ENCODE measurements at regions not wholly inside any gene's neighbourhood (a gene's known extent, or its start where the extent isn't known, plus 50 kb on each side); places are given as distances from the start of the nearest gene placed in this dataset.

- no peak for TF ChIP-seq EZH2 (IDR thresholded peaks at IDR 0.05; ENCODE audit: low read length)
- TF ChIP-seq CTCF (optimal IDR thresholded peaks at IDR 0.05 in 1 of 3, IDR thresholded peaks at IDR 0.05 in 1 of 3, conservative IDR thresholded peaks at IDR 0.05 in 1 of 3; ENCODE audit: extremely low read depth in 1 of 3, insufficient read depth in 2 of 3, low read length in 3 of 3): no peak
- Histone ChIP-seq H3K27me3 (ENCODE audit: control insufficient read depth, extremely low read depth, insufficient read depth, low read length) (no peaks in the 10 kb centered on the region), H3K4me2 (ENCODE audit: control insufficient read depth, extremely low read depth, insufficient read depth, low read depth, low read length) (no peak overlapping the region), H3K79me2 (ENCODE audit: control insufficient read depth, insufficient read depth, low read length) (no peaks in the 10 kb centered on the region), H3K27ac (ENCODE audit: control insufficient read depth, insufficient read depth, low read length) (no peak overlapping the region), H4K20me1 (ENCODE audit: control insufficient read depth, extremely low read depth, insufficient read depth, low read length) (no peaks in the 10 kb centered on the region), H3K9me3 (ENCODE audit: control insufficient read depth, low read depth, low read length) (peaks cover 5% of the 10 kb centered on the region), H3K9ac (ENCODE audit: control insufficient read depth, extremely low read depth, insufficient read depth, low read length) (no peak overlapping the region), H2AFZ (ENCODE audit: control insufficient read depth, low read length) (no peak overlapping the region), H3K4me3 (ENCODE audit: control insufficient read depth in 2 of 3, extremely low read depth in 1 of 3, insufficient read depth in 2 of 3, low read depth in 1 of 3, low read length in 3 of 3) (no peak overlapping the region), H3K36me3 (ENCODE audit: control insufficient read depth in 2 of 2, extremely low read depth in 1 of 2, insufficient read depth in 2 of 2, low read length in 2 of 2) (no peaks in the 10 kb centered on the region), H3K4me1 (ENCODE audit: control insufficient read depth, extremely low read depth, insufficient read depth, low read length) (no peaks in the 10 kb centered on the region), H3K9me1 (ENCODE audit: control insufficient read depth, extremely low read depth, insufficient read depth, low read length) (no peaks in the 10 kb centered on the region)
- no peak for FAIRE-seq
- dilution Hi-C loops (cut with MboI; ENCODE audit: extremely low pct_ligation_motif_present, low sequenced_read_pairs): no loop called here
- DNase-seq (ENCODE audit: low read depth, low spot score): no peak
These were observed 483.2 kb upstream of the EEF2KMT start for GRCh38 chr16:5580772-5581171.

GRCh38 chr16:5580296-5580695 lies 482.7 kb upstream of the EEF2KMT start:
- Histone ChIP-seq H4K20me1 (ENCODE audit: control insufficient read depth, extremely low read depth, insufficient read depth, low read length) (no peaks in the 10 kb centered on the region), H2AFZ (ENCODE audit: control insufficient read depth, low read length) (no peak overlapping the region), H3K4me3 (ENCODE audit: control insufficient read depth in 2 of 3, extremely low read depth in 1 of 3, insufficient read depth in 2 of 3, low read depth in 1 of 3, low read length in 3 of 3) (no peak overlapping the region), H3K4me2 (ENCODE audit: control insufficient read depth, extremely low read depth, insufficient read depth, low read depth, low read length) (no peak overlapping the region), H3K27me3 (ENCODE audit: control insufficient read depth, extremely low read depth, insufficient read depth, low read length) (no peaks in the 10 kb centered on the region), H3K36me3 (ENCODE audit: control insufficient read depth in 2 of 2, extremely low read depth in 1 of 2, insufficient read depth in 2 of 2, low read length in 2 of 2) (no peaks in the 10 kb centered on the region), H3K79me2 (ENCODE audit: control insufficient read depth, insufficient read depth, low read length) (no peaks in the 10 kb centered on the region), H3K27ac (ENCODE audit: control insufficient read depth, insufficient read depth, low read length) (no peak overlapping the region), H3K9me3 (ENCODE audit: control insufficient read depth, low read depth, low read length) (peaks cover 7% of the 10 kb centered on the region), H3K9ac (ENCODE audit: control insufficient read depth, extremely low read depth, insufficient read depth, low read length) (no peak overlapping the region), H3K9me1 (ENCODE audit: control insufficient read depth, extremely low read depth, insufficient read depth, low read length) (no peaks in the 10 kb centered on the region), H3K4me1 (ENCODE audit: control insufficient read depth, extremely low read depth, insufficient read depth, low read length) (no peaks in the 10 kb centered on the region)
- FAIRE-seq: no peak
- dilution Hi-C loops (cut with MboI; ENCODE audit: extremely low pct_ligation_motif_present, low sequenced_read_pairs): no loop called here
- DNase-seq (ENCODE audit: low read depth, low spot score): no peak
- TF ChIP-seq EZH2 (IDR thresholded peaks at IDR 0.05; ENCODE audit: low read length): no peak
- no peak for TF ChIP-seq CTCF (optimal IDR thresholded peaks at IDR 0.05 in 1 of 3, IDR thresholded peaks at IDR 0.05 in 1 of 3, conservative IDR thresholded peaks at IDR 0.05 in 1 of 3; ENCODE audit: extremely low read depth in 1 of 3, insufficient read depth in 2 of 3, low read length in 3 of 3)

Measured in keratinocyte (primary cell).